DOHH2 (cell line): ENCODE measurements at regions not wholly inside any gene's neighbourhood (a gene's known extent, or its start where the extent isn't known, plus 50 kb on each side); places are given as distances from the start of the nearest gene placed in this dataset.
"Not testable (repeated sequence)": the region's sequence is repeated elsewhere in the genome, so short reads cannot be mapped to it uniquely, and the experiment has no call there.

Source experiments
- H3F3A ChIP-seq: fragments of 200-600 bp; sonication (generic), shearing (Covaris generic); 2 replicates; pipeline ENCODE4 v1.6.0; 2016; ENCODE audit warnings: antibody characterized with exemption, mild to moderate bottlenecking; ENCODE audit not compliant: control insufficient read depth, insufficient read depth
- H3K27ac ChIP-seq: fragments of 200-600 bp; sonication (generic); 2 replicates; pipeline ENCODE4 v1.5.1; 2014; ENCODE audit warnings: low read depth, mild to moderate bottlenecking, low read length, moderate library complexity
- H3K27me3 ChIP-seq: fragments of 200-600 bp; sonication (generic); 2 replicates; pipeline ENCODE4 v1.6.1; 2014; ENCODE audit warnings: mild to moderate bottlenecking, low read length, mixed read lengths; ENCODE audit not compliant: control insufficient read depth
- H3K36me3 ChIP-seq: fragments of 200-600 bp; sonication (generic); 2 replicates; pipeline ENCODE4 v1.6.1; 2014; ENCODE audit warnings: mild to moderate bottlenecking, low read length, moderate library complexity, mixed read lengths; ENCODE audit not compliant: control insufficient read depth
- H3K4me1 ChIP-seq: fragments of 200-600 bp; sonication (generic); 2 replicates; pipeline ENCODE4 v1.6.1; 2014; ENCODE audit warnings: mild to moderate bottlenecking, low read length, mixed read lengths; ENCODE audit not compliant: control insufficient read depth
- H3K4me2 ChIP-seq: fragments of 200-600 bp; sonication (generic); 2 replicates; pipeline ENCODE4 v1.6.0; 2014; ENCODE audit warnings: mild to moderate bottlenecking, low read length, moderate library complexity
- H3K4me3 ChIP-seq: fragments of 200-600 bp; sonication (generic); 2 replicates; pipeline ENCODE4 v1.5.1; 2014; ENCODE audit warnings: mild to moderate bottlenecking, low read length, mixed read lengths
- H3K79me2 ChIP-seq: fragments of 200-600 bp; sonication (generic); 2 replicates; pipeline ENCODE4 v1.6.1; 2014; ENCODE audit warnings: mild to moderate bottlenecking, low read length, mixed read lengths; ENCODE audit not compliant: control insufficient read depth
- H3K9me2 ChIP-seq: fragments of 200-600 bp; sonication (generic); replicated peaks from 2 replicates; pipeline ENCODE4 v1.6.1; 2014; ENCODE audit warnings: mild to moderate bottlenecking, low read length, mixed read lengths; ENCODE audit not compliant: control insufficient read depth
- H3K9me3 ChIP-seq: fragments of 200-600 bp; sonication (generic); 2 replicates; pipeline ENCODE4 v1.6.1; 2014; ENCODE audit warnings: antibody characterized with exemption, low read length, mixed read lengths; ENCODE audit not compliant: control insufficient read depth, insufficient read depth
- H4K20me1 ChIP-seq: fragments of 200-600 bp; sonication (generic); 2 replicates; pipeline ENCODE4 v1.6.0; 2014; ENCODE audit warnings: low read depth, mild to moderate bottlenecking, antibody characterized with exemption, low read length, moderate library complexity; ENCODE audit not compliant: control insufficient read depth, insufficient read depth
- CTCF ChIP-seq: fragments of 200-600 bp; sonication (generic); IDR thresholded peaks from one replicate; pipeline ENCODE4 v1.5.1; 2014; ENCODE audit warnings: antibody characterized with exemption, mild to moderate bottlenecking, low read depth, low read length; ENCODE audit not compliant: poor library complexity, severe bottlenecking
- EZH2phosphoT487 ChIP-seq: fragments of 200-600 bp; sonication (generic); IDR thresholded peaks from 2 replicates; pipeline ENCODE4 v1.6.1; 2017; ENCODE audit warnings: borderline replicate concordance, mild to moderate bottlenecking, antibody characterized with exemption, low read length, moderate library complexity, mixed read lengths

- Histone ChIP-seq H3K27ac (no peak overlapping the region), H3K9me3 (no peaks in the 10 kb centered on the region), H3K4me3 (no peak overlapping the region), H3K27me3 (no peaks in the 10 kb centered on the region), H3K9me2 (no peaks in the 10 kb centered on the region), H3F3A (no peaks in the 10 kb centered on the region), H3K79me2 (no peaks in the 10 kb centered on the region), H3K4me2 (no peak overlapping the region), H3K36me3 (no peaks in the 10 kb centered on the region), H4K20me1 (no peaks in the 10 kb centered on the region), H3K4me1 (no peaks in the 10 kb centered on the region)
- TF ChIP-seq EZH2phosphoT487 (no peak), CTCF (no peak)
These were observed 1666.1 kb upstream of the WWC1 start for GRCh38 chr5:166625210-166625865.

GRCh38 chr5:166637295-166637694 is 1654.2 kb upstream of the WWC1 start:
- Histone ChIP-seq H4K20me1 (no peaks in the 10 kb centered on the region), H3K27me3 (no peaks in the 10 kb centered on the region), H3K4me1 (no peaks in the 10 kb centered on the region), H3K9me3 (no peaks in the 10 kb centered on the region), H3K79me2 (no peaks in the 10 kb centered on the region), H3K9me2 (no peaks in the 10 kb centered on the region), H3F3A (no peaks in the 10 kb centered on the region), H3K36me3 (no peaks in the 10 kb centered on the region), H3K27ac (no peak overlapping the region), H3K4me3 (no peak overlapping the region), H3K4me2 (no peak overlapping the region)
- no peak for TF ChIP-seq CTCF
- no peak for TF ChIP-seq EZH2phosphoT487

- Histone ChIP-seq H3K36me3 (no peaks in the 10 kb centered on the region), H3K27me3 (no peaks in the 10 kb centered on the region), H3K4me2 (no peak overlapping the region), H3K79me2 (no peaks in the 10 kb centered on the region), H3K27ac (no peak overlapping the region), H3K4me3 (no peak overlapping the region), H3K4me1 (no peaks in the 10 kb centered on the region), H4K20me1 (no peaks in the 10 kb centered on the region), H3F3A (no peaks in the 10 kb centered on the region), H3K9me3 (no peaks in the 10 kb centered on the region), H3K9me2 (no peaks in the 10 kb centered on the region)
- no peak for TF ChIP-seq EZH2phosphoT487
These were observed 1652.3 kb upstream of the WWC1 start for GRCh38 chr5:166639151-166639550.

GRCh38 chr5:166640136-166640535 is 1651.3 kb upstream of the WWC1 start:
- H4K20me1 ChIP-seq, H3K4me3 ChIP-seq, H3K9me3 ChIP-seq, H3K36me3 ChIP-seq, H3K27me3 ChIP-seq, H3K4me1 ChIP-seq, H3K4me2 ChIP-seq, H3K27ac ChIP-seq, H3K9me2 ChIP-seq, H3K79me2 ChIP-seq, H3F3A ChIP-seq: not testable (repeated sequence)
